NCI-H146 (cell line): ENCODE measurements at regions not wholly inside any gene's neighbourhood (a gene's known extent, or its start where the extent isn't known, plus 50 kb on each side); places are given as distances from the start of the nearest gene placed in this dataset.

Experiments used
- DNase-seq: peaks from one replicate; lab custom pipeline; 2025; lab: John Stamatoyannopoulos, UW

- DNase-seq = no peak
These were observed 79.4 kb downstream of the PDGFA start for GRCh38 chr7:440059-440749.

DNA sequence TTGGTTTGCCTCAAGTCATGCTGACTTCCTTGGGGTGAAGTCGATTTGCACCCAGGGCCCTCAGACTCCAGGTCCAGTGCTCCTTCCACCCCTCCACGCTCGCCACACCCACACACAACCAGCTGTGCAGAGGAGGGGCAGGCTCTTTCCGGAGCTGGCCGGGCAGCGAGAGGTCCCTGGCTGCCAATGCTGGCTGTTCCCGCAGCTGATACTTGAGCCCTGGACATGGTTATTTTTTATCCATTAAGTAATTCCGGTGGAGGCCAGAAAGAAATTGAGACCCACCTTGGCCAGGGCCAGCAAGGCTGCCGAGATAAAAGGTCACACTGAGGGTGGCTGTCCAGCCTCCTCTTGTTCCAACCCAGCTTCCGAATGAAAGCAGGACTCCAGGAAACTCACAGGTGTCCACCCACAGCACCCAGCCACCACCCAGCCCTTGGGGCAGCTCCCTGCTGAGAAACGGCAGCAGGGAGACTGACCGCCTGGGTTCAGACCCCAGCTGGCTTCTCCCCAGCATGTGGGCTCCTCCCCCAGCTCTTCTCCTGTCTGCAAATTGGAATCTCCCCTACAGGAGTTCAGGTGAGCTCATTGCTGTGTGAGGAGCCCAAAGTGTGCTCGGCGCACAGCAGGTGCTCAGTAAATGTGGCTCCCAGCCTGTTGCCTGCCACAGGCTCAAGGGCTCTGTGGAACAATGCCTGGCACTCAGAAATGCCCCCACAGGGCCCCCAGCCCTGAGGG is 77.8 kb downstream of the PDGFA start:
- DNase-seq = peak; percentile 23

DNA sequence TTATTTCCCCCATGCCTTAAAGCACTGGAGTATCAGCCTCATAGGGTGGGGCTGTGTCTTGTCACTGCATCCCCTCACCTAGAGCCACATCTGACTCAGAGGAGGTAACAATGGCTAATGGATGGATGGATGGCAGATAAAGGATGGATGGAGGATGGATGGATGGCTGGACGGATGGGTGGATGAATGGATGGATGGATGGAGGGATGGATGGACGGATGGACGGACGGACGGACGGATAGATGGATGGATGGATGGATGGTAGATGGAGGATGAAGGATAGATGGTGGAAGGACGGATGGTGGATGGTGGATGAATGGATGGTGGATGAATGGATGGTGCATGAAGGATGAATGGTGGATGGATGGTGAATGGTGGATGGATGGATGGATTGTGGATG is 77.2 kb downstream of the PDGFA start:
- DNase-seq = no peak

DNA sequence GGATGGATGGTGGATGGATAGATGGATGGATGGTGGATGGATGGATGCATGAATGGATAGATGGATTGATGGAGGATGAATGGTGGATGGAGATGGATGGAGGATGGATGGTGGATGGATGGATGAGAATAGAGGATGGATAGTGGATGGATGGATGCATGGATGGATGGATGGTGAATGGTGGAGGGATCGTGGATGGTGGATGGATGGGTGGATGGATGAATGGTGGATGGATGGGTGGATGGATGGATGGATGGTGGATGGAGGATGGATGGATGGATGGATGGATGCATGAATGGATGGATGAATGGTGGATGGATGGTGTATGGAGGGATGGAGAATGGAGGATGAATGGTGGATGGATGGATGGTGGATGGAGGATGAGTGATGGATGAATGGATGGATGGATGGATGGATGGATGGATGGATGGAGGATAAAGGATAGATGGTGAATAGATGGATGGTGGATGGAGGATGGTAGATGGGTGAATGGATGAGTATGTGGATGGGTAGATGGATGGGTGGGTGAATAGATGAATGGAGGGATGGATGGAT is 76.3 kb downstream of the PDGFA start:
- DNase-seq = no peak

DNA sequence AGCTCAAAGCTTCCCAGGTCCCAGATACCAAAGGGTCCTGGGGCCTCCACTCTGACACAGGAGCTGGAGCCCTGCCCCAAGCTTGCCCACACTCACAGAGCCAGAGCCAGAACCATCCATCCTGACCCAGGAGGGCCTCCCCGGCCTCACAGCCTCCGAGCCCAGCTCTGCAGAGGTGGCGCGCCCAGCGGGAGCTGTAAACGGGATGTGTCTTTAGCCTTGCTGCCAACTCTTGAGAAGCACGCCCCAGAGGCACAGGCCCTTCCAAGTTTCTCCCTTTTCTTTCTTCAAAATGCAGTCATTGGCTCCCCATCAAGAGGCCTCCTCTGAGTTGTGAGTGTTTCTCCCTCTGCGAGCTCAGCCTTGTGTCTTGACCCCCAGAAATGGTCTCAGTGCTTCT is 75.0 kb downstream of the PDGFA start:
- DNase-seq = no peak

- DNase-seq = no peak
These were observed 74.6 kb downstream of the PDGFA start for GRCh38 chr7:445020-445419.

- no peak for DNase-seq
These were observed 73.9 kb downstream of the PDGFA start for GRCh38 chr7:445563-446288.

DNA sequence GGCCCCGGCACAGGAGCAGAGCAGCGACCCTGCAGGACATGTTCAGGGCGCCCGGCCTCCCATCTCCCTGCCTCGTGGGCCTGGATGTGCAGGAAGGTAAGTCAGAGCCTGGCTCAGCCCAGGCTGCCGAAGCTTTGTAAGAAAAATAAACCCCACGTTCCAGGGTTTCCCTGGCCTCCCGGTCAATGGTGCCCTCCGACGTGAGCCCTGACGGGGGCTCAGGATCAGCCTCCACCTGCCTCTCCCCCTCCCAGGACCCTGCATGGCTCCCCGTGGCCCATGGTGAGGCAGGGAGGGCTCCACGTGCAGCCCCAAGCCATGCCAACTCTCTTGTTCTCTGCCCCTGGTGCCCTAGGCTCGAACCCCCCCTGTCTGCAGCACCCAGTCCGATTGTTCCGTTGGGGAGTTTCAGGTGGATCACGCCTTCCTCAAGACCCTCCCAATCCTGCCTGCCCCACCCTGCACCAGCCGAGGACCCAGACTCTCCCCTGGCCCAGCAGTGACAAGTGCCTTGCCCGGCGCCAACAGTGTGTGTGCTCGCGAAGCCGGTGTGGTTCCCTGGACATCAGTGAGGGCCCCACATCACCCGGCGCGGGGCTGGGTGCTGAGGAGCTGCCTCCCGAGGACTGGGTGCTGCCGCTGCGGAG is 73.2 kb downstream of the PDGFA start:
- no peak for DNase-seq
